ACHN (cell line): ENCODE measurements at regions not wholly inside any gene's neighbourhood (a gene's known extent, or its start where the extent isn't known, plus 50 kb on each side); places are given as distances from the start of the nearest gene placed in this dataset.

Source experiments
- DNase-seq: peaks from one replicate; pipeline ENCODE4 v3.0.0-alpha.2; 2015
- in situ Hi-C: cut with HindIII; loops from 2 replicates; pipeline ENCODE4 v1.10.0; 2017; ENCODE audit warnings: low sequenced_read_pairs, low pct_ligation_motif_present, low pct_unique_long_range_greater_than_20kb

GRCh38 chr5:88390481-88390880, 121.8 kb upstream of the TMEM161B start:
- in situ Hi-C loops: no loop called here
- no peak for DNase-seq

- in situ Hi-C loops: no loop called here
- no peak for DNase-seq
Measured at GRCh38 chr5:88390096-88390441, 121.4 kb upstream of the TMEM161B start.

GRCh38 chr5:88389338-88390095, 120.9 kb upstream of the TMEM161B start:
- DNase-seq: no peak
- in situ Hi-C loops: no loop called here

GRCh38 chr5:88388476-88389337, 120.1 kb upstream of the TMEM161B start:
- DNase-seq: no peak
- in situ Hi-C loops: no loop called here

- in situ Hi-C loops: no loop called here
- no peak for DNase-seq
Measured at GRCh38 chr5:88384886-88385285, 116.2 kb upstream of the TMEM161B start.

- in situ Hi-C loops: no loop called here
- DNase-seq: no peak
Measured at GRCh38 chr5:88380332-88380731, 111.7 kb upstream of the TMEM161B start.

GRCh38 chr5:88377705-88378656, 109.3 kb upstream of the TMEM161B start:
- in situ Hi-C loops: no loop called here

GRCh38 chr5:88377240-88377639, 108.6 kb upstream of the TMEM161B start:
- no peak for DNase-seq

More at GRCh38 chr5:88377705-88378656, 109.3 kb upstream of the TMEM161B start:
- DNase-seq: peak; percentile 1

GRCh38 chr5:88376728-88377127, 108.1 kb upstream of the TMEM161B start:
- in situ Hi-C loops: no loop called here
- no peak for DNase-seq

More at GRCh38 chr5:88377240-88377639, 108.6 kb upstream of the TMEM161B start:
- in situ Hi-C loops: no loop called here

GRCh38 chr5:88374391-88374790, 105.7 kb upstream of the TMEM161B start:
- in situ Hi-C loops: no loop called here

GRCh38 chr5:88370824-88371223, 102.2 kb upstream of the TMEM161B start:
- no peak for DNase-seq
- in situ Hi-C loops: no loop called here

More at GRCh38 chr5:88374391-88374790, 105.7 kb upstream of the TMEM161B start:
- DNase-seq: no peak

- in situ Hi-C loops: no loop called here
- DNase-seq: no peak
Measured at GRCh38 chr5:88368201-88368600, 99.6 kb upstream of the TMEM161B start.

GRCh38 chr5:88364991-88365390, 96.3 kb upstream of the TMEM161B start:
- no peak for DNase-seq
- in situ Hi-C loops: no loop called here

GRCh38 chr5:88355490-88356050, 86.9 kb upstream of the TMEM161B start:
- in situ Hi-C loops: no loop called here
- no peak for DNase-seq

GRCh38 chr5:88325868-88326267, 57.2 kb upstream of the TMEM161B start:
- in situ Hi-C loops: no loop called here
- DNase-seq: no peak

GRCh38 chr5:88322785-88323184, 54.1 kb upstream of the TMEM161B start:
- in situ Hi-C loops: no loop called here
- DNase-seq: no peak
